NT2/D1 (cell line): ENCODE measurements at regions not wholly inside any gene's neighbourhood (a gene's known extent, or its start where the extent isn't known, plus 50 kb on each side); places are given as distances from the start of the nearest gene placed in this dataset.

Experiments
- YY1 ChIP-seq: IDR thresholded peaks from 2 replicates; pipeline ENCODE4 v1.6.1; 2011; ENCODE audit not compliant: insufficient read length, insufficient read depth
- ZNF274 ChIP-seq: IDR thresholded peaks from 2 replicates; pipeline ENCODE4 v1.6.1; 2011; ENCODE audit warnings: mild to moderate bottlenecking, low read depth, low read length

DNA sequence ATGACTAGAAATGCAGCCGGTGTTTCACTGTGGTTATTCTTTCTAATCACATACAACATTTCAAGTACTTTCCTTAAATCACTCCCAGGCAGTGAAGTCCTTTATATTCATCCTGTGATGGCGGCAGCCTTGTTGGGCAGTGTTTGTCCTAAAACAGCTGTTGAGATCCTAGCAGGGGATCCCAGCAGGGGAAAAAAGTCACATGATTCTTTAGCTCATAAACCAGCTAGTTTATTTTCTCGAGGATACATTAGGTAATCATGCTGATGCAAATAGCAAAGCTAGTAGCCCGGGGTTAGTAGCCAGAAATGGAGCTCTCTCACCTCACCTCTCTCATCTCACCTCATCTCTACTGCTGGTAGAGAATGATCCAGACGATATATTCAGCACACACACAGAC lies 70.5 kb downstream of the FOXD1 start:
- TF ChIP-seq ZNF274 (no peak), YY1 (no peak)
